ENCODE measurements at regions not wholly inside any gene's neighbourhood (a gene's known extent, or its start where the extent isn't known, plus 50 kb on each side); places are given as distances from the start of the nearest gene placed in this dataset.

DNA sequence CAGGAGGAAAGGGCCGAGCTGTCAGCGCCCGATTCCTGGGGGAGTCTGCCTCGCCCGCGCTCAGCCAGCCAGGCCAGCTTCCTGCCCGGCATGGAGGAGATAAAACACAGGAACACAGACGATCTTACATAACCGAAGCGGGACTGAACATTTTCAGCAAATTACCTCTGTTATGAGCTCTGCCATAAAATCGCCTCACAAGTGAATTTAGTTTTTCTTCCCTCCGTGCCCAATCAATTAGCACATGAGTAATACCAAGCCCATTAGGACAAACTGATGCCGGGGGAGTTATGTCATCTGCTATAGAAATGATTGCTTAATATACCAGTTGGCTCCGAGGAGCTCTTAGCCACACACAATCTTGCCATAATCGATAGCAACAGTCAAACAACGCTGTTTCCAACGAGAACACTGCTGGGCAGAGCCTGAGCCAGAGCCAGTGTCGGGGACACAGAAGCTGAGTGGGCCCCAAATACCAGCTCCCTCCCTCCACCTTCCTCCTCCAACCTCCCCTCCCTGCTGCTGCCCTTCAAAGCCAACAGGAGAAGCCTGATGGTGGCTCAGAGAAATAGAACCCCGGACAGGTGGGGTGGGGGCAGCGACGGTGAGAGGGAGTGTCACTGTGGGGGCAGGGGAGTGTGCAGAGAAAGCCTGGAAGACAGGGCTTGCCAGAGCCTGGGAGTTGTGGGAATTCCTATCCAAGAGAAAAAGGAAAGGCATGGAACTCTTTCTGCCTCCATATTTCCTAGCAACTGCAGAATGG is 279.4 kb upstream of the TLE3 start:
- TF ChIP-seq YY1 (IDR thresholded peaks at IDR 0.05; ENCODE audit: insufficient read depth, insufficient read length) (no peak), ZNF274 (IDR thresholded peaks at IDR 0.05; ENCODE audit: low read depth, low read length) (no peak), SUZ12 (IDR thresholded peaks at IDR 0.05; ENCODE audit: extremely low read depth, insufficient read depth, insufficient read length) (no peak)

Data from NT2/D1 (cell line).